GM18907 (cell line): ENCODE measurements at regions not wholly inside any gene's neighbourhood (a gene's known extent, or its start where the extent isn't known, plus 50 kb on each side); places are given as distances from the start of the nearest gene placed in this dataset.

Experiments used
- ATAC-seq: cut with Tn5 transposase; IDR thresholded peaks from one replicate; pipeline ENCODE4 v1.9.1; 2021; ENCODE audit warnings: mild to moderate bottlenecking, moderate library complexity; ENCODE audit not compliant: unreplicated experiment

DNA sequence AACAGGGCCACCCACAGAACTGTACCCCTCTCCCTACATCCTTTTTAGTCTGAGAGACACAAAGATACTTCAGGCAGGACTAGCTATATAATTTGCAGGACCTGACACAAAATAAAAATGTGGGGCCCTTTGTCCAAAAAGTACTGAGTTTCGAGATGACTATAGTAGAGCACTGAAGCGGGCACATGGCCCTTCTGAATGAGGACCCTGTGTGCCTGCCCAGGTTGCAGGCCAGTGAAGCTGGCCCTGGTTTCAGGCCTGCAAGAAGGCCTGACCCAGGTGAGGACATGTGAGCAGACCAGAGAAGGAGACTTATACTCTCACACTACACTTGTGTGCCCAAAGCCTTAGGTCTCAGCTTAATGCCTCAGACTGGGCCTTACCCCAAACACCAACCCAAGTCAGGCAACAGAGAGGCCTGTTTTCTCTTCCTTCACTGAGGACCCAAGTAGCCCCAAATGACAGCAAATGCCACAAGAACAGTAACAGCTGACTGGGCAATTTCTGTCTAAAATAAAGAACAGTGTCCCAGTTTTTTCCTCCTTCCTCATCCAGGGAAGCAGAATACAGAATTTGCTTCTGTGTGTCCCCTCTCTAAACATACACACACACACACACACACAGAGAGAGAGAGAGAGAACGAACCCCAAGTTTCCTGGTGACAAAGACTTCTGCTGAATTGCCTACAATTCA lies 100.9 kb upstream of the ARHGEF3 start:
- ATAC-seq: no peak

DNA sequence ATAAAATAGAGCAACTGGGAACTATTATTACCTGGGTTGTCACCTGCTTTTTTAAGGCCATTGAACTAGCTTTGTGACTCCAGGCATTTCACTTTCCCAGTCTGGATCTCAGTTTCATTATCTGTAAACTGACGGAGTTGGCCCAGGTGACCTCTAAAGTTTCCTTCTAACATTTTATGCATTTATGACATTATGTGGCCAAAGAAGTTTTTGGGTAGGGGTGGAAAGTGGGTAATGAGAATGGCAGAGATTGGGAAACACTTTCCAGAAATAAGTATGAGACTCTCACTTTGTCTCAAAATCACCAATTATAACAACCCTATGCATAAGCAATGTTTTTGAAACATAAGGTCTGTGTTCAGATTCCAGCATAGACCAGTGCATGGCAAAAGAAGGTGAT lies 99.1 kb upstream of the ARHGEF3 start:
- ATAC-seq: no peak

DNA sequence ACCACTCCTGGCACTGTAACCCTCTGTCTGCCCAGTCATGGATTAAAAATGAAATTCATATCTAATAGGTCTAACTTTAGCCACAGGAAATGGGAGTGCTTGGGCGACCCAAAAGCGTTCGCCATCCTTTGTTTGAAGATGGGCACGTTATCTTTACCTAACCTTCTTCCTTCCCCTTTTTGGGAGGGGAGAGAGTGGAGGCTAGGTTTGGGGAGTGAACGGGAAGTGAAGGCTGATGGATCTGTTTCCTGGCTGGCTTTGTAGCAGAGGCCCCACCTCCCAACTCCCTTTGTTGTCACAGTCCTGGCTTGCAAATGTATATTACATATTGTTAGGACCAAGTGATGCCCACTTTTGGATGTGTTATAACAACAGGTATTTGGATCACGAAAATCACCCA lies 98.1 kb upstream of the ARHGEF3 start:
- ATAC-seq: no peak

DNA sequence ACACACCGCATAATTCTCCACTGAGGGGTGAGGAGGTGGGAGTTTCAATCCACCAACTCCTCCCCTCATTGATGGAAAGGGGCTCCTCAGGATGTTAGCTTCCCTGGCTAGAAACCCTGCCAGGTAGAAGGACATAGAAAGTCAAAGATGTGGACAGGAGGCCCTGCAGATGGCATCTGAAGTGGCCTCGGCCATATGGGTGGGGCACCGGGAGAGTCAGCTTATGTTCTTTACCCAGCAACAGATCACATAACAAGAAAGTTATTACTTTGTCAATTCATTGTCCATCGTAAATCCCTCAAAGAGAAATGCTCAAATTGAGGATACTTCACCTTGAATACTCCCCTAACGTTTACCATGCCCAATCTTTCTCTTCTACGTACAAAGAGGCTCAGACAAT lies 97.3 kb upstream of the ARHGEF3 start:
- no peak for ATAC-seq

DNA sequence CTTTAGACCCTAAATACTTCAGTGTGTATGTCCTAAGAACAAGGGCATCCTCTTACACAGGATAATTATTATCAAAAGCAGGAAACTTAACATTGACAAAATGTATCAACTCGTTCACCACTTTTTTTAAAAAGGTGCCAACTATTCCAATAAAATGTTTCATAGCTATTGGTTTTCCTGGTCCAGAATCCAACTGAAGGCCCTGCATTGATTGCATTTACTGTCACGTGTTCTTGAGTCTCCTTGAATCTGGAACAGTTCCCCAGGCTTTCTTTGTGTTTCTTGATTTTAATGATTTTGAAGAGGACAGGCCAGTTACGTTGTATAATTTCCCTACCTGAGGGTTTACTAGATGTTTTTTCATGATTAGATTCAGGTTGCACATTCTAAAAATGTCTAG lies 94.6 kb upstream of the ARHGEF3 start:
- no peak for ATAC-seq

DNA sequence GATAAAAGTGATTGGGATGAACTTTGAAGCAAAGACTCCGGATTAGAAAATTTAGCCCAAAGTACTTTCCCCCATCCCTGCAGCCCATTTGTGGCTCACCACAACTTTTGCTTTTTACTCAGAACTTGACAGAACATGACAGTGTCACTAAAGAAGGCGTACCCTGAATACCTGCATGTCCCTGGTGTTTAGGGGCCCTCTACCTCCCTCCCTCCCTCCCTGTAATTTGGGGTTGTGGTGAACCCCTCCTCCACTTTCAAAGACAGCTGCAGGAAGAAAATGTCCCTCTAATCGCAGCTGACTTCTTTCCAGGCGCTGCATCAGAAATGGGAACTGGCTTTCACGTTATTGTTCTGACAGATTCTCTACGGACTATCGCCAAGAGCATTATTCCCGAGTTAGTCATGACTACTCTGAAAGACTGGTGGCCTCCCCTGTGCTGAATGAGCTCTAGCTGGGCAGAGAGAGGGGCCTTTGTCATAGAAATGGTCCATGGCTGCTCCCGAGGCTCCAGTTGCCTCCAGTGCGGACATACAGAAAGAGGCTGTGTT lies 93.2 kb upstream of the ARHGEF3 start:
- ATAC-seq: no peak

DNA sequence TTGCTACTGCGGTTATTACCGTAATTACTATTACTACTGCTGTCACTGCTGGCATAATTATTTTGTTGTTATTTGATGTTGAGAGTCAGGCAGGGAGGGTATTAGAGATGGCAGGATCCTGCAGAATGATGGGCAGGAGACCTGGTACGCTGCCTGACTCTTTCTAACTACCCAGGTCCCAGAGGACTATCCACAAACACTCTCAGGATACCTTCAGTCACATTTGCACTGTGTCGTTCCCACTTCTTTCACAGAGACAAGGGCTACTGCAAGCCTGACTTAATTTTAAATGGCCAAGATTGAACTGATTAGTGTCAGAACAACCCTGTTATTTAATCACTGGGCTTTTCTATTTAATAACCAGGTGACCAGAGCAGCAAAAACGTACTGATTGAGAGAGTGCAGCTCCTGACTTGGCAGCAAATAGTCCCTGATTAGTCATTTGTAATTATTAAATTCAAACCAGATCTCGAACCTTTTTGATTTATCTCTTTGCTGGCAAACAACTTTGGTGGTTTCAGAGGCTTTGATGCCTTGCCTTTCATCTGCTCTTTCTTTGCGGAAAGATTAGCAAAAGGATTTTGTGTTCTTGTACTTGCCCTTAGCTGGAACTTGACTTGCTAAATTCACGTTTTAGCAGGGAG lies 88.8 kb upstream of the ARHGEF3 start:
- no peak for ATAC-seq

DNA sequence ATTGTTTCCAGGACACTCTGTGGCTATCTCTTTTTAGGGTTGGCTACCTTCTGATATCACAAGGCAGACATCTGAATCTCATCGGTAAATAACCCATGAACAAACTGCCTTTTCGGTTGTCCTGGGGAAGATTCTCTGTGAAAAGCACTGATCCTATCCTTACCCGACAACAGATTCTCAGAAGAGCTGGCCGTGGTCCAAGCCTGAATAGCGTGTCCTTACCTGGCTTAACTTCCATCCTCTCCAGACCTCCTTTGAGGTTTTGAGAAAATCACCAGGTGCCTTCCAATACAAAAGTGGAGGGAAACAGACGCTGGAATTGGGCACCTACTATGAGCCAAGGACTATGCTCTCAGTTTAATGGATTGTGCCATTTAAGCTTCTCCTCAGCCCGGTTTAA lies 87.4 kb upstream of the ARHGEF3 start:
- ATAC-seq: no peak

DNA sequence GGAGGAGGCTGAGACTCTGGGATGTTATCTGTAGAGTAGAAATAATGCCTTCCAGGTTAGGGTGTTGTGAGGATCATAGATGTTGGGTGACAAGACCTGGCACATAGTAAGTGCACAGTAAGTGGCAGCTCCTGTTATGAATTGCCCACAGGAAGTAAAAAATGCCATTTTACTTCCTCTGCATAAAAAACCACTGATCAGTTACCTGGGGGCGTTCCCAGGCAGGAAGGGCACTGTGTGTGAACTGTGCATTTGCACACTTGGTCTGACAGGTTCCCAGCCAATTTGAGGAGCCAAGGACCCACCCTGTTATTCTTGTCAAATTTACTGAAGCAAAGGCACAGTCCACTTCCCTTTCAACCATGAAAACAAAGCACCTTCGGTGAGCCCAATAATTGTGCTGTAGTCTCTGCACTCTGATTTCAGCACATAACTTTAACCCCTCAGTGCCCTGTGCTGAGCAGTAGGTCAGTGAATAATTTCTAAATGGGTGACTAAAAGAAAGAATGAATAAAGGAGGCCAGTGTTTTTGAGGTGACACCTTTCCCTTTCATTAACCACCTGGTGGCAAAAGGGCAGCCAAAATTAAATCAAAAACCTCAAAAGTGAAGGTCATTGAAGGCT lies 85.8 kb upstream of the ARHGEF3 start:
- no peak for ATAC-seq

DNA sequence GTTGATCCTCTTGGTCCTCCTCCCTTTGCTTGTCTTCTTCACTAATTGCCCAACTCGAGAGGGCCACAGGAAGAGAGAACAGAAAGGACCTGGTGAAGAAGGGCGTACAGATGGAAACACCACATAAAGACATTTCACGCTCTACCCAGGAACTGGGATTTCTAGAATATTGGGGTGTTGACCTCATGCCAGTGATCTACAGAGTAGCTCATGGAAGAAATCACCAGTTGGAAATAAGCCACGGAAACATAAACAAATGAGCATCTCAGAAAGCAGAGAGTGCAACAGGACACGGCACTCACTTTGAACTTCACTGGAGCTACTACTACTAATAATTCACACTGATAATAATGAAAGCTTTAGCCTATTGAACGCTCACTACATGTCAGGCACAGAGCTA lies 84.6 kb upstream of the ARHGEF3 start:
- no peak for ATAC-seq

DNA sequence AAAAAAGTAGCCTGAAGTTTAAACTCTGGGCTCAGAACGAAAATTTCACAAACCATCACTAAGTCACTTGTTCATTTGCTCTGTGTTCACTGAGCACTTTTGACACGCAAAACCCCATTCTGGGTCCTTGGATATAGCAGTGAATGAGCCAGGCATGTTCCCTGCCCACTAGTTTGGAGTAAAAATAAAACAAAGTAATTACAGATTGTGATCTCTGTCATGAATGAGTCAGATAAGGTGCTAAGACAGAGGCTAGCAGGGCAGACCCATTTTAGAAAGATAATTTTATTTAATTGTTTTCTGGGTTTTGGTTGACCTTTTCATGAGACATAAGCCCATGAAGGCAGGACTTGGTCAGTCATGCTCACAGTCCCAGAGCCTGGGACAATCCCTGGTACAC lies 84.1 kb upstream of the ARHGEF3 start:
- ATAC-seq: no peak

DNA sequence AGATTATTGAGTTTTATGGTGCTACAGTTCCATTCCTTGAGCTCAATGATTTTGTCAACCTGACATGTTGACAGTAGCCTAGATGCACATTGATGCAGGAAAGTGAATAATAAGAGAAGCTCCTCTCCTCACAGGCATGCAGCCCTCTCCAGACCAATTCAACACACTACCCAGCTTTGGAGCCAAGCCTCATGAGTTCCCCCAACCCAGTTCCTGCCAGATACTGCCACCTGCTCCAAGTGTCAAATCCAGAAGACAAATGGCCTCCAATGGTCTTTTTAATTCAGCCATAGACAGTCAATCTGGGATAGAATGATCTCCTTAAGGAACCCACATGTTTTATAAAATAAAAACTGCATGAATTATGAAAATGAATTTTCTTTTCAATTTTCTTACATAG lies 83.7 kb upstream of the ARHGEF3 start:
- no peak for ATAC-seq

DNA sequence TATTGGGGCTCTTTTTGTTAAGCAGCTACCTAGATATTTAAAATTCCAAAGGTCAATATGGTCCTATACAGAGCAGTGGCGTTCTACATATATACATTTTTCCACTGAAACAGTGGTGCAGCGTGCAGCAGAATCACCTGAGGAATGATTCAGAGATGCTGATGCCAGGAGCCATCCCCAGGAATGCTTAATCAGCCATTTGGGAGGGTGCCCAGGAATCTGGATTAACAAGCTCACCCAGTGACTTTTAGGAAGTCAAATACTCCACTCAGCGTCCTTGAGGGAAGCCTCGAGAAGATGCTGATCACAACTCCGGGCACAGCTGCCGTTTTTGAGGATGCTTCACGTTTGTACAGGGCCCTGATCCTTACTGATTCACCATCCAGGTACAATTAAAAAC lies 82.6 kb upstream of the ARHGEF3 start:
- ATAC-seq: no peak

DNA sequence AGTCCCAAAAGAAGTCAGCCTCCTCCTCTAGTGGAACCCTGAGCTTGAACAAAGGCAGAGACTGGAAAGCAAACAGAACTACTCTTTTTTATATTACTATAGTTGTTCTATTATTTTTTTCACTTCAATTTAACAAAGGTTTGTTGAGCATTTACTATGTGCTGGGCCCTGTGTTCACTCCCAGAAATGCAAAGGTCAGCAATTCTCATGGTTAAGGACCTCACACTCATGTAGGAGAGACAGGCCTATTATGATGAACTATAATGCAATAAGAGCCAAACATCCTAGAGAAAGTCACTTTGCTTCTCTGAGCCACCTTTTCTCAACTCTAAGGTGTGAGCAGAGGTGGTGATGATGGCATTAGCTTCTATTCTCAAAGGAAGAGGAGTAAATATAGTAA lies 82.1 kb upstream of the ARHGEF3 start:
- ATAC-seq: no peak

DNA sequence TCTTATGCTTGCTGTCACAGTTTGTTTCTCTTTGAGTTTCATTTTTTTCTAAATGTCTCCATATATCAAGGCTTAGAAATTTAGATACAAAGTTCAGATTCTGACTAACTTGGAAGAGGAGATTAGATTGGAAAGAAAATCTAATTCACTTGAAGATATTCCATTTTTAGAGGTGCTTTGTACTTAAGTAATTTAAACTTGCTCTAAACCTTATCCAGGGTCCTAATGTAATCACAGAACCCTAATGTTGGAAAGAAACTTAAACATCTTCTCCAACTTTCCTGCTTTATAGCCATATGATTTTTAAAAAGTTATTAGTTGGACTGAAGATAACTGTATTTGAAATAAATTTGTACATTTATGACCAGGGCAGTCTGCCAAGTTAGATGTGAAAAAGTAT lies 81.1 kb upstream of the ARHGEF3 start:
- ATAC-seq: no peak

DNA sequence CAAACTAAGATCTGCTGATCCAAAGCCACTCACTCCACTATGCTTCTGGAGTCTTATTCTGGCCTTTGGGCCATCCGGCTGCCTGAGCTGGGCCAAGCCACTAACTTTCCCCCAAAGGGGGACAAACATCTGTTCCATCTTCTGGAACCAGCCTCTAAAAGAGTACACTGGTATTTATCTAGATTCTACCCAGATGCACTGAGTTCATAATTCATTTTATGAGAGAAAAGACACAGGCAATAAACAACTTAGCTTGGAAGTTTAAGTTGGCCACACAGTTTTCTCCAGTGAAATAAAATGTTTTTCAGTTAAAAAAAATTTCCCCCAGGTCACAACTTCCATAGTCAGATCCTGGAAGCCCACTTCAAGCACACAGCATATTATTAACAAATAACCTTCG lies 80.1 kb upstream of the ARHGEF3 start:
- ATAC-seq: no peak

DNA sequence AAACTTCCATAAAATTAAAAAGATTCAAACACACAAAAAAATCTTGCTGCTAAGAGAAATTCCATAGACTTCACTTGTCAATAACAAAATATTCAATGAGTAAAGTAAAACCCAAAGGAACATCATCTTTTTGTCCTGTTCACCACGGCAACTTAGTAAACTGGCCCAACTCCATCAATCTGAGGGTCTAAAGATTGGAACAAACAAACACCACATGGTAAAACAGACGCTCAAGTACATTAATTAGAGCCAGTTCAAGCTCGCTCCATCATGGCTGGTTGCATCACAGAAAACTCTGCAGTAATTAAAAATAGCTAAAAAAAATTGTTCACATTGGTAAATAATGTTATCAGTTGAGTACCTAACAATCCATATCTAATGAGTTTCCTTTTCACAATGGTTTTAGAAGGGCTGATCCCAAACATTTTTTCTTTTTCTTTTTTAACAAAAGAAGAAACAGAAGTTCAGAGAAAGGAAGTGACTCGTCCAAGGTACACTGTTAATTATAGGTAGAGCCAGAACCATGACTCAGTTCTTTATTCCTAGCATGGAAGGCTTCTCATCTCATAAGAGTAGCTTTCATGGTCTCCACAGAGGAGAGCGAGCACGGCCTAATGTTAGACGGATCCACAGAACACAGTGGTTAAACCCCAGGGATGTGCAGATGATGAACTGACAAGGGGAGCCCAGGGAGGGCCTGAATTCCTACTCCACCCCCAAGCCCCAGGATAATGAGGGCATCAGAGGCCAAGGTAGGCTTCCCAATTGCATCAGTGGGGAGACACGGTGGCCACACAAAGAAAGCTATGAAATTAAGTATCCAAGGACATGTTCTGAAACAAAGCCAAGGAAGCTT lies 79.2 kb upstream of the ARHGEF3 start:
- ATAC-seq: no peak

DNA sequence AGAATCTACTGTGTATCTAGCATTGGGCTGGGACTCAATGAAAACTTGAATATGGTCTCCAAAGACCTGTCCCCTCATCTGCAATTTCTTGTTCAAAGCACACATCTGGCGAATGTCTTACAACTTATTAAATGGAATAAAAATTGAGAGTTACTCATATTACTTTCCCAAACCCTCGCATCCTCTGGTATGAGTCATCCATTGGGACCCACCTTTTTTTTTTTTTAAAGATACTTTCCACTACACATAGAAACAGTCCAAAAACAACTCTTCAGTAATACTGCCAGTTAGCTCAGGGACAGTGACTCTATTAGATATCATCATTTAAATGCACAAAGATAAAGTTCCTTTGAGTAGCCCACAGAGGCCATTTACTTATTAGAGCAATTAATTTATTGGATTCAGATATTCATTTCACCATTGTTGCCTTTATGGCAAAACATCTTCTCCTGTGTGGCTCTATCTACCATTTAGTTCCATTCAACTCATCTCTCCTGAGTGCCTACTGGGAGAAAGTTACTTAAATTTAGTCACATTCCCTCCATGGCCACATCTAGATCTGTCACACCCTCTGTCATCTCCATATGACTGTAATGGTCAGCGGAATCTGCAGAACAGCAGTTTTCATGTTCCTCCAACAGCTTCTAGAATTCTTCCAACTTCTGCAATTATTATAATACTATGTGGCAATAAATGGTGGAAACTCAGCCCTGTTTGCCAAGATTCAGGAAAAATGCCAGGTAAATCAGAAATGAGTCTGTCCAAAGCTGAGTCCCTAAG lies 77.9 kb upstream of the ARHGEF3 start:
- no peak for ATAC-seq

DNA sequence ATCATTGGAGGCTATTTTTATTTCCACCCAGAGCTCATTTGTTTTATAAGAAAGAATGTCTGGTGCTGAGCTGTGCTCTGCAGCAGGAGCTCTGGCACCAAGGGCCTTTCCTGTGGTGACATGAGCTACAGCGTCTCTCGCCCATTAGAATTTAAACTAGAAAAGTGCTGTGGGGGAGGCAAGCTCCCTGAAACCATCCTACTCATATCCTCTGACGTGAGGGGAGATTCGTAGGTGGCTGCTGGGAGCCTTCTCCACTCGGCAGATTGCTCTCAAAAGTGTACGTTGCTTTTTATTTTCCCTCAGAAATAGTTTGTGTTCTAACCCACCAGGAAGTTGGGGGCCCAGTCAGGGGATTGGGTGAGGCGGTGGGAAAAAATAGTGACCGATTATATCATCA lies 76.3 kb upstream of the ARHGEF3 start:
- no peak for ATAC-seq

DNA sequence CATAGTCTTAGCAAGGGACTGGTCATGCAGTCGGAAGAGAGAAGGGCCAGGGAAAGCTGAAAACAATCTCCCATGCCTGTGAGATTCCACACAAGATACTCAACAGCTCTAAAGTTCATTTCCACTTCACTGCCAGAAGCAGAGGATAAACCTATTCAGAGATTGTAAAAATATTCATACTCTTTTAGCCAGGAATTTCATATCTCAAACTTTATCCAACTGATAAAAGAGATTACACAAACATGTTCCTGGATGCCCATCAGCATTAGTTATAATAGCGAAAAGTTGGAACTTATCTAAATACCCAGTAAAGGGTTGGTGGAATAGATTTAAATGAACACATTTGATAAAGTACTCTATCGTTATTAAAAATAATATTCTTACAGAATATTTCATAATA lies 75.2 kb upstream of the ARHGEF3 start:
- no peak for ATAC-seq

DNA sequence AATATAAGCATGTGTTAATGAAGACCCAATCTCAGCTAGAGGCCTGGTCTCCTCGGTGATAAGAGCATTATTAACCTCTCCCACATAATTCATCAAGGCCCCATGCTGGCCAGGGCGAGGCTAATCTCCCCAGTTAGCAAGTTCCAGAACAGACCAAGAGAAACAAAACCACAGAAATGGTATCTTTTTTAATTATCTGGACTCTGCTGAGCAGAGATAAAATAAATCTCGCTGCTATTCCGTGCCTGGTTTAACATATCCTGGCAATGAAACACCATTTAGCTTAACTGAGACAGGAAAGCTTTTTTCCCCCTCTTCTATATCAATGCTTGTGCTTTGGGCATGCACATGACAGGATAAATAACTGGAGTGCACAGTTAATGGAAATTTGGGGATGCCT lies 72.5 kb upstream of the ARHGEF3 start:
- ATAC-seq: no peak
